ENCODE measurements at regions not wholly inside any gene's neighbourhood (a gene's known extent, or its start where the extent isn't known, plus 50 kb on each side); places are given as distances from the start of the nearest gene placed in this dataset.

DNA sequence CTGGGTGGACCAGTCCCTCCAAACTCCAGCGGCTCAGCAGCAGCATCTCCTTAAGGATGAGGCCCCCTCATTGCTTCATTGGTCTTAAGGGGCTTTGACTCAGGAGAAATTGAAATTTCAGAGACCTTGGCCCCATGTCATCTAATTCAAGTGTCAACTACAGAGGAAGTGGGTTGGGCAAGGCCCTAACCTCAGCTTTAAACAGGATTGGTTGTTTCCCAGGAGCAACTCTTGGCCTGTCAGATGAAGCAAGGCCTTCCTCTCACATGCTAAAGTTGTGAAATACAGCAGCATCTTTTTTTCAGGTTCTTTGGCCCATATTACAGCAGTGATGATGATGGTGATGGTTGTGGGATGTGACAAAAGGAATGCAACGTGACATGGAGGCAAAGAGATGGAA lies 348.3 kb downstream of the ICE1 start:
- Histone ChIP-seq H3K4me3 (ENCODE audit: low read depth in 1 of 5, low read length in 5 of 5) (no peak overlapping the region), H3K27me3 (ENCODE audit: control insufficient read depth in 5 of 5, insufficient read depth in 4 of 5, low read length in 5 of 5) (no peaks in the 10 kb centered on the region), H3K4me1 (ENCODE audit: control insufficient read depth in 5 of 5, insufficient read depth in 5 of 5, low read length in 5 of 5) (peaks cover 0 to 5% (median 0%) of the 10 kb centered on the region in 5 donors), H3K27ac (ENCODE audit: low read depth, low read length) (no peak overlapping the region), H3K9ac (ENCODE audit: low read length in 5 of 5) (no peak overlapping the region), H3K36me3 (ENCODE audit: control insufficient read depth in 5 of 5, insufficient read depth in 5 of 5, low read length in 5 of 5) (no peaks in the 10 kb centered on the region), H3K9me3 (ENCODE audit: control insufficient read depth in 5 of 5, low read length in 5 of 5) (peaks cover 0 to 7% (median 0%) of the 10 kb centered on the region in 5 donors)

GRCh38 chr5:5767286-5767928 lies 344.9 kb downstream of the ICE1 start:
- no peaks in the 10 kb centered on the region for H3K9me3 ChIP-seq (ENCODE audit: control insufficient read depth in 5 of 5, low read length in 5 of 5)
- H3K27ac ChIP-seq (ENCODE audit: low read depth, low read length) = no peak overlapping the region

DNA sequence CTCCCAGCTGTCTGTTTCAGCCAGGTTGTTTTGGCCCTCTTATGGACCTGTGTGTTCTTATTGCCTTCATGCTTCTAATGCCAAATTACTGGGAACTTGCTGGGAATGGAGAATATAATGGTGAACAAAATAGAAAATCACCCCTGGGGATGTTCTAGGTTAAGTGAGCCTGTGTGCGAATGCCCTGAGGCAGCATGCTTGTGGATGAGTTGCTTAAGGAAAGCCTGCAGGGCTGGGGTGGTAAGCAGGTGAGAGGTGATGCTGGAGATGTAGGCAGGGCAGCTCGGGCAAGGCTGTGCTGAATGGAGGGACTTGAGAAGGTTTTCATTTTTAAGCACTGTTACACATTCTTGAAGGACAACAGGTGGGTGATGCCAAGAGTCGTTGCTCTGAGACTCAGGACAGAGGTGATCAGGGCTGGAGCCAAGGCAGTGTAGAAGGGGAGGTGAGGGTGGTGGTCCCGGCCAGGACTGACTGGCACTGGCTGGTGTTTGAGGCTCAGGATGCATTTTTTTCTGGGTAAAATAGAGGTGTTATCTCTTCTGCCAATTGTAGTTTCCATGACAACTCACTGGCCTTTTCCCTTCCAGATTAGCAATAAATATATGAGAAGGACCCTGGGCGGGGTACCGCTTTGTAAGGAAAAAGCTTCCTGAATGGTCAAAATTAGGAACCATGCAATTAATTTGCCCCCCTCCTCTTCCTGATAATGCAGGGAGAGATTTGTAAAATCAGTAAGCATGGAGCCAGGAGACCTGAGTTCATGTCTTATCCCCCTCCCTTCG lies 342.8 kb downstream of the ICE1 start:
- Histone ChIP-seq H3K27ac (ENCODE audit: low read depth, low read length) (no peak overlapping the region), H3K4me3 (ENCODE audit: low read depth in 1 of 5, low read length in 5 of 5) (no peak overlapping the region), H3K36me3 (ENCODE audit: control insufficient read depth in 5 of 5, insufficient read depth in 5 of 5, low read length in 5 of 5) (no peaks in the 10 kb centered on the region), H3K9ac (ENCODE audit: low read length in 5 of 5) (no peak overlapping the region), H3K27me3 (ENCODE audit: control insufficient read depth in 5 of 5, insufficient read depth in 4 of 5, low read length in 5 of 5) (no peaks in the 10 kb centered on the region), H3K4me1 (ENCODE audit: control insufficient read depth in 5 of 5, insufficient read depth in 5 of 5, low read length in 5 of 5) (peaks cover 0 to 5% (median 0%) of the 10 kb centered on the region in 5 donors), H3K9me3 (ENCODE audit: control insufficient read depth in 5 of 5, low read length in 5 of 5) (peaks cover 0 to 6% (median 0%) of the 10 kb centered on the region in 5 donors)

More at GRCh38 chr5:5767286-5767928, 344.9 kb downstream of the ICE1 start:
- Histone ChIP-seq H3K36me3 (ENCODE audit: control insufficient read depth in 5 of 5, insufficient read depth in 5 of 5, low read length in 5 of 5) (no peaks in the 10 kb centered on the region), H3K4me3 (ENCODE audit: low read depth in 1 of 5, low read length in 5 of 5) (no peak overlapping the region), H3K9ac (ENCODE audit: low read length in 5 of 5) (no peak overlapping the region), H3K27me3 (ENCODE audit: control insufficient read depth in 5 of 5, insufficient read depth in 4 of 5, low read length in 5 of 5) (no peaks in the 10 kb centered on the region), H3K4me1 (ENCODE audit: control insufficient read depth in 5 of 5, insufficient read depth in 5 of 5, low read length in 5 of 5) (peaks cover 0 to 5% (median 0%) of the 10 kb centered on the region in 5 donors)

GRCh38 chr5:5764246-5764645 lies 341.8 kb downstream of the ICE1 start:
- H3K9ac ChIP-seq (ENCODE audit: low read length in 5 of 5) = no peak overlapping the region
- peaks cover 0 to 6% (median 0%) of the 10 kb centered on the region in 5 donors for H3K9me3 ChIP-seq (ENCODE audit: control insufficient read depth in 5 of 5, low read length in 5 of 5)
- H3K4me1 ChIP-seq (ENCODE audit: control insufficient read depth in 5 of 5, insufficient read depth in 5 of 5, low read length in 5 of 5) = peaks cover 0 to 5% (median 0%) of the 10 kb centered on the region in 5 donors
- H3K36me3 ChIP-seq (ENCODE audit: control insufficient read depth in 5 of 5, insufficient read depth in 5 of 5, low read length in 5 of 5) = no peaks in the 10 kb centered on the region
- H3K4me3 ChIP-seq (ENCODE audit: low read depth in 1 of 5, low read length in 5 of 5) = no peak overlapping the region
- no peaks in the 10 kb centered on the region for H3K27me3 ChIP-seq (ENCODE audit: control insufficient read depth in 5 of 5, insufficient read depth in 4 of 5, low read length in 5 of 5)
- H3K27ac ChIP-seq (ENCODE audit: low read depth, low read length) = no peak overlapping the region

DNA sequence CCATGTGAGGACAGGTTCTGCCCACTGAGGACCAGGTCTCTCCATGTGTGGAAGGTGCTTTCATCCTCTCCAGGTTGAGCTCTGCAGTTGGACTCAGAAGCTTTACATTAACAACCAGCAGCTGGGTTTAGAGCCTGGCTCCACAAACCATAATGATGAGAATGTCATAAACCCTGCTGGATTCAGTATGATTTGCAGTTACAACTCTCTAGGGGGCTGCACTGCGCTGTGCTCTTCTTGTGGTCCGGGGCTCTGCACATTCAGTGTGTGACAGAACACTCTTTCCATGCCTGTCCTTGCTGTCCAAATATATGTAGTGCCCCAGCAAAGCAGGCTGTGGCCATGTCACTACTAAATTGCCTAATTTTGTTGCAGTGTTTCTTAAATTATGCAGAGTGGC lies 334.3 kb downstream of the ICE1 start:
- no peaks in the 10 kb centered on the region for H3K36me3 ChIP-seq (ENCODE audit: control insufficient read depth in 5 of 5, insufficient read depth in 5 of 5, low read length in 5 of 5)
- H3K27me3 ChIP-seq (ENCODE audit: control insufficient read depth in 5 of 5, insufficient read depth in 4 of 5, low read length in 5 of 5) = no peaks in the 10 kb centered on the region
- no peaks in the 10 kb centered on the region for H3K4me1 ChIP-seq (ENCODE audit: control insufficient read depth in 5 of 5, insufficient read depth in 5 of 5, low read length in 5 of 5)
- no peak overlapping the region for H3K9ac ChIP-seq (ENCODE audit: low read length in 5 of 5)
- H3K9me3 ChIP-seq (ENCODE audit: control insufficient read depth in 5 of 5, low read length in 5 of 5) = peaks cover 0 to 6% (median 0%) of the 10 kb centered on the region in 5 donors
- no peak overlapping the region for H3K4me3 ChIP-seq (ENCODE audit: low read depth in 1 of 5, low read length in 5 of 5)
- H3K27ac ChIP-seq (ENCODE audit: low read depth, low read length) = no peak overlapping the region

DNA sequence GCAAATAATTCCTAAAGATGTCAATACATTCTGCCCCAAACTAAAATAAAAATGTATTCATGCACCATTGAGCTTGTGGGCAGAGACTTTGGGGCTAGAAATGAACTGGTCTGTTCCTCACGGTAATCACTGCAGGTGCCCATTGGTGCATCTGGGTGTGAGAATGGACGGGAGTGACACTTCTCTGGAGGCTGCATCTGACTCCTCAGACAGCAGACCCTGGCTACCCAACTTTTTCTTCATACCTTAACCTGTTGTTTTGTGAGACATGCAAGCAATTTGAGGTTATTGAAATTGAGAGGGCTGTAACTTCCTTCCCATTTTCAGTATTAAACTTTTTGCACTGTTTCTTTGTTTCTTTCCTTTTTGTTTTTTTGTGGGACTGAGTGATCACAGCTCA lies 333.4 kb downstream of the ICE1 start:
- Histone ChIP-seq H3K4me3 (ENCODE audit: low read depth in 1 of 5, low read length in 5 of 5) (no peak overlapping the region), H3K9me3 (ENCODE audit: control insufficient read depth in 5 of 5, low read length in 5 of 5) (peaks cover 0 to 6% (median 0%) of the 10 kb centered on the region in 5 donors), H3K4me1 (ENCODE audit: control insufficient read depth in 5 of 5, insufficient read depth in 5 of 5, low read length in 5 of 5) (no peaks in the 10 kb centered on the region), H3K27me3 (ENCODE audit: control insufficient read depth in 5 of 5, insufficient read depth in 4 of 5, low read length in 5 of 5) (no peaks in the 10 kb centered on the region), H3K27ac (ENCODE audit: low read depth, low read length) (no peak overlapping the region), H3K9ac (ENCODE audit: low read length in 5 of 5) (no peak overlapping the region), H3K36me3 (ENCODE audit: control insufficient read depth in 5 of 5, insufficient read depth in 5 of 5, low read length in 5 of 5) (no peaks in the 10 kb centered on the region)

- Histone ChIP-seq H3K27me3 (ENCODE audit: control insufficient read depth in 5 of 5, insufficient read depth in 4 of 5, low read length in 5 of 5) (no peaks in the 10 kb centered on the region), H3K27ac (ENCODE audit: low read depth, low read length) (no peak overlapping the region), H3K9me3 (ENCODE audit: control insufficient read depth in 5 of 5, low read length in 5 of 5) (no peaks in the 10 kb centered on the region), H3K9ac (ENCODE audit: low read length in 5 of 5) (no peak overlapping the region), H3K4me3 (ENCODE audit: low read depth in 1 of 5, low read length in 5 of 5) (no peak overlapping the region), H3K4me1 (ENCODE audit: control insufficient read depth in 5 of 5, insufficient read depth in 5 of 5, low read length in 5 of 5) (no peaks in the 10 kb centered on the region), H3K36me3 (ENCODE audit: control insufficient read depth in 5 of 5, insufficient read depth in 5 of 5, low read length in 5 of 5) (no peaks in the 10 kb centered on the region)
Measured at GRCh38 chr5:5752844-5753243, 330.4 kb downstream of the ICE1 start.

DNA sequence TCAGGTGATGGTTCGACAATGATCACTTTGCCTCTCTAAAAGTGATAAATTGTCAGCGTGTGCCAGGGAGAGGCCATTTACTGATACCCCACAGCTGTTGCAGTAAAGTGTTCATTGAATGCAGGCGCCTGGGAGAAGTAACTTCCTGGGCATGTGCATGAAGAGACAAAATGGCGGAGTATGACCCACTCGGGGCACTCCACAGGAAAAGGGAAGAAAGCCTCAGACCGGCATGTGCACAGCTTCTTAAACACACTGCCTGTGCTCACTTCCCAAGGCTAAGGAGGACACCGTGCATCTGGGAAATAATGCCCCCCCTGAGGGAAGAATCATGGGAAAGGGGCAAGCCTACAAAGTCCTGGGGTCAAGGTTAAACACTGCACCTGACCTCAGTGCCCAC lies 329.5 kb downstream of the ICE1 start:
- no peak overlapping the region for H3K9ac ChIP-seq (ENCODE audit: low read length in 5 of 5)
- H3K27me3 ChIP-seq (ENCODE audit: control insufficient read depth in 5 of 5, insufficient read depth in 4 of 5, low read length in 5 of 5) = no peaks in the 10 kb centered on the region
- H3K27ac ChIP-seq (ENCODE audit: low read depth, low read length) = no peak overlapping the region
- no peaks in the 10 kb centered on the region for H3K4me1 ChIP-seq (ENCODE audit: control insufficient read depth in 5 of 5, insufficient read depth in 5 of 5, low read length in 5 of 5)
- H3K36me3 ChIP-seq (ENCODE audit: control insufficient read depth in 5 of 5, insufficient read depth in 5 of 5, low read length in 5 of 5) = no peaks in the 10 kb centered on the region
- H3K9me3 ChIP-seq (ENCODE audit: control insufficient read depth in 5 of 5, low read length in 5 of 5) = no peaks in the 10 kb centered on the region
- no peak overlapping the region for H3K4me3 ChIP-seq (ENCODE audit: low read depth in 1 of 5, low read length in 5 of 5)

GRCh38 chr5:5751498-5751897 lies 329.0 kb downstream of the ICE1 start:
- Histone ChIP-seq H3K9ac (ENCODE audit: low read length in 5 of 5) (no peak overlapping the region), H3K4me3 (ENCODE audit: low read depth in 1 of 5, low read length in 5 of 5) (no peak overlapping the region), H3K27me3 (ENCODE audit: control insufficient read depth in 5 of 5, insufficient read depth in 4 of 5, low read length in 5 of 5) (no peaks in the 10 kb centered on the region), H3K4me1 (ENCODE audit: control insufficient read depth in 5 of 5, insufficient read depth in 5 of 5, low read length in 5 of 5) (no peaks in the 10 kb centered on the region), H3K36me3 (ENCODE audit: control insufficient read depth in 5 of 5, insufficient read depth in 5 of 5, low read length in 5 of 5) (no peaks in the 10 kb centered on the region), H3K9me3 (ENCODE audit: control insufficient read depth in 5 of 5, low read length in 5 of 5) (no peaks in the 10 kb centered on the region), H3K27ac (ENCODE audit: low read depth, low read length) (no peak overlapping the region)

DNA sequence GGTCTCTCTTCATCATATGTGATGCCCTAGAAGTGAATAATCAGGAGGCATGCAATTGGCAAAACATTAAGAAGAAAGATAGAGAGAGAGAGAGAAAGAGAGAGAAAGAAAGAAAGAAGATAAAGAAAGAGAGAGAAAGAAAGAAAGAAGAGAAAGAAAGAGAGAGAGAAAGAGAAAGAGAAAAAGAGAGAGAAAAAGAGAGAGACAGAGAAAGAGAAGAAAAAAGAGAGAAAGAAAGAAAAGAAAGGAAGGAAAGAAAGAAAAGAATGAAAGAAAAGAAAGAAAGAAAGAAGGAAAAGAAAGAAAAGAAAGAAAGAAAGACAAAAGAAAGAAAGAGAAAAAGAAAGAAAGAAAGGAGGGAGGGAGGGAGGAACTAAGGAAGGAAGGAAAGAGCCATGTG lies 318.9 kb downstream of the ICE1 start:
- Histone ChIP-seq H3K9ac (ENCODE audit: low read length in 5 of 5) (no peak overlapping the region), H3K36me3 (ENCODE audit: control insufficient read depth in 5 of 5, insufficient read depth in 5 of 5, low read length in 5 of 5) (peaks cover 0 to 4% (median 0%) of the 10 kb centered on the region in 5 donors), H3K4me3 (ENCODE audit: low read depth in 1 of 5, low read length in 5 of 5) (no peak overlapping the region), H3K4me1 (ENCODE audit: control insufficient read depth in 5 of 5, insufficient read depth in 5 of 5, low read length in 5 of 5) (no peaks in the 10 kb centered on the region), H3K27ac (ENCODE audit: low read depth, low read length) (no peak overlapping the region), H3K27me3 (ENCODE audit: control insufficient read depth in 5 of 5, insufficient read depth in 4 of 5, low read length in 5 of 5) (no peaks in the 10 kb centered on the region), H3K9me3 (ENCODE audit: control insufficient read depth in 5 of 5, low read length in 5 of 5) (peaks cover 6 to 31% (median 24%) of the 10 kb centered on the region in 5 donors)

Measured in subcutaneous abdominal adipose tissue (tissue), 5 donors.